Osteocyte (in vitro differentiated cells): ENCODE measurements at regions not wholly inside any gene's neighbourhood (a gene's known extent, or its start where the extent isn't known, plus 50 kb on each side); places are given as distances from the start of the nearest gene placed in this dataset.

Source experiments
- DNase-seq: peaks from one replicate; pipeline ENCODE4 v3.0.0; 2021; ENCODE audit warnings: mixed read lengths; ENCODE audit not compliant: unreplicated experiment; ENCODE audit errors: extremely low spot score
- H3K27ac Mint-ChIP-seq: one replicate; pipeline ENCODE4 v1.8.0; 2021; ENCODE audit warnings: mild to moderate bottlenecking, mixed read lengths; ENCODE audit not compliant: unreplicated experiment
- H3K27me3 Mint-ChIP-seq: one replicate; pipeline ENCODE4 v1.8.0; 2021; ENCODE audit warnings: mixed read lengths; ENCODE audit not compliant: unreplicated experiment
- H3K36me3 Mint-ChIP-seq: one replicate; pipeline ENCODE4 v1.8.0; 2021; ENCODE audit warnings: mixed read lengths; ENCODE audit not compliant: unreplicated experiment
- H3K4me1 Mint-ChIP-seq: one replicate; pipeline ENCODE4 v1.8.0; 2021; ENCODE audit warnings: mixed read lengths; ENCODE audit not compliant: unreplicated experiment
- H3K4me3 Mint-ChIP-seq: one replicate; pipeline ENCODE4 v1.8.0; 2021; ENCODE audit warnings: mild to moderate bottlenecking, moderate library complexity, mixed read lengths; ENCODE audit not compliant: unreplicated experiment
- H3K9me3 Mint-ChIP-seq: one replicate; pipeline ENCODE4 v1.8.0; 2021; ENCODE audit warnings: mixed read lengths; ENCODE audit not compliant: unreplicated experiment
- TF ChIP-seq, protein P1 (sequence below): fragments of 200-600 bp; sonication (generic); IDR thresholded peaks from 2 replicates; pipeline ENCODE4 v1.5.0; 2021; ENCODE audit warnings: antibody characterized with exemption, mild to moderate bottlenecking, moderate library complexity

- H3K27me3 Mint-ChIP-seq: no peaks in the 10 kb centered on the region
- DNase-seq: no peak
- TF ChIP-seq, protein P1, sequence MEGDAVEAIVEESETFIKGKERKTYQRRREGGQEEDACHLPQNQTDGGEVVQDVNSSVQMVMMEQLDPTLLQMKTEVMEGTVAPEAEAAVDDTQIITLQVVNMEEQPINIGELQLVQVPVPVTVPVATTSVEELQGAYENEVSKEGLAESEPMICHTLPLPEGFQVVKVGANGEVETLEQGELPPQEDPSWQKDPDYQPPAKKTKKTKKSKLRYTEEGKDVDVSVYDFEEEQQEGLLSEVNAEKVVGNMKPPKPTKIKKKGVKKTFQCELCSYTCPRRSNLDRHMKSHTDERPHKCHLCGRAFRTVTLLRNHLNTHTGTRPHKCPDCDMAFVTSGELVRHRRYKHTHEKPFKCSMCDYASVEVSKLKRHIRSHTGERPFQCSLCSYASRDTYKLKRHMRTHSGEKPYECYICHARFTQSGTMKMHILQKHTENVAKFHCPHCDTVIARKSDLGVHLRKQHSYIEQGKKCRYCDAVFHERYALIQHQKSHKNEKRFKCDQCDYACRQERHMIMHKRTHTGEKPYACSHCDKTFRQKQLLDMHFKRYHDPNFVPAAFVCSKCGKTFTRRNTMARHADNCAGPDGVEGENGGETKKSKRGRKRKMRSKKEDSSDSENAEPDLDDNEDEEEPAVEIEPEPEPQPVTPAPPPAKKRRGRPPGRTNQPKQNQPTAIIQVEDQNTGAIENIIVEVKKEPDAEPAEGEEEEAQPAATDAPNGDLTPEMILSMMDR: no peak
- H3K4me3 Mint-ChIP-seq: no peak overlapping the region
- H3K27ac Mint-ChIP-seq: no peak overlapping the region
- H3K9me3 Mint-ChIP-seq: peaks cover 19% of the 10 kb centered on the region
- H3K4me1 Mint-ChIP-seq: peaks cover 4% of the 10 kb centered on the region
- no peaks in the 10 kb centered on the region for H3K36me3 Mint-ChIP-seq
Measured at GRCh38 chr21:28277324-28277723, 715.4 kb downstream of the LTN1 start.

DNA sequence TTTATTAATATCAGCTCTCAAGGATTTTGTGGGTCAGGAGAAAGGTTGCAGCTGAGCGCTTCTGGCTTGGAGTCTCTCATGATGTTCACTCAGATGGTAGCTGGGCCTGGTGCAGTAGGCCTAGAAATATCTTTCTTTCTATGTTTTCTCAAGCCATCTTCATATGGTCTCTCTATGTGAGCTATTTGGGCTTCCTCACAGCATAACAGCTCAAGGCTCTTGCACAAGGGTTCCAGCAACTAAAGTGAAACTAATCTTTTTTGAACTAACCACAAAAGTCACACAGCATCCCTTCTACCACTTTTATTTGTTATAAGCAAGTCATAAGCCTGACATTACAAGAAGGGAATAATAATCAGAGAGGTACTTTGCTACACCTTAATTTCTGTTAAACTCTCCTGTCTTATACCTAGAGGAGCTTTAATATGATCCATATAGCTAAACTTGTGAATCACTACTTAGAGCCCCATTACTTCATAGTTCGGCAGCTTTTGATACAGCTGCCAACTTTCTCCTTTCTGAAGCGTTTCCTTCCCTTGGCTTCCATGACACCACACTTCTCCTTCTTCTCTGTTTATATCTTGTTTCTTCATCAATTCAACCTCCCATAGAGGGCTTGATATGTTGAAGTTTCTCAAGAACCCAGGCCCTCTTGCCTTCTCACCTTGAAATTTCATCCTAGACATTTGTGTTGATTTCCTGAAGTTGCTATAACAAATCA, 720.2 kb downstream of the LTN1 start:
- peaks cover 8% of the 10 kb centered on the region for H3K4me1 Mint-ChIP-seq
- H3K9me3 Mint-ChIP-seq: peaks cover 14% of the 10 kb centered on the region
- H3K36me3 Mint-ChIP-seq: no peaks in the 10 kb centered on the region
- DNase-seq: no peak
- TF ChIP-seq, protein P1: no peak
- H3K27ac Mint-ChIP-seq: no peak overlapping the region
- H3K27me3 Mint-ChIP-seq: no peaks in the 10 kb centered on the region
- no peak overlapping the region for H3K4me3 Mint-ChIP-seq

DNA sequence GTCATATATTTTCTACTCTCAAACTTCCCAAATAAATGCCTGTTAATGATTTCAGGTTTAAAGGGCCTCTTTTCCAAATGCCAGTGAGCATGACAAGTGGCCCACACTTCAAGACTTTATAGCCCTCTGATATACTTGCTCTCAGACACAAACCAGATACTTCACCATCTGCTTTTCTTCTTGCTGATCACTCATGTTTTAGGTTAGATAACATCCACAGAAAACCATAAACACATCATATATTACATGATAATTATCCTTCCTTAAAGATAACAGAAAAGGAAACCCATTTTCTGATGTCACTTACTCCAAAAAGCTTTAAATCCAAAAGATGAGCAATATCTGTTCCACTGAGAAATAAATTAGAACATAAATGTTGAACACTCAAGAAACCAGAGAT, 723.5 kb downstream of the LTN1 start:
- DNase-seq: no peak
- peaks cover 7% of the 10 kb centered on the region for H3K9me3 Mint-ChIP-seq
- H3K36me3 Mint-ChIP-seq: no peaks in the 10 kb centered on the region
- TF ChIP-seq, protein P1: no peak
- no peak overlapping the region for H3K4me3 Mint-ChIP-seq
- no peak overlapping the region for H3K27ac Mint-ChIP-seq
- no peaks in the 10 kb centered on the region for H3K27me3 Mint-ChIP-seq
- H3K4me1 Mint-ChIP-seq: peaks cover 8% of the 10 kb centered on the region

DNA sequence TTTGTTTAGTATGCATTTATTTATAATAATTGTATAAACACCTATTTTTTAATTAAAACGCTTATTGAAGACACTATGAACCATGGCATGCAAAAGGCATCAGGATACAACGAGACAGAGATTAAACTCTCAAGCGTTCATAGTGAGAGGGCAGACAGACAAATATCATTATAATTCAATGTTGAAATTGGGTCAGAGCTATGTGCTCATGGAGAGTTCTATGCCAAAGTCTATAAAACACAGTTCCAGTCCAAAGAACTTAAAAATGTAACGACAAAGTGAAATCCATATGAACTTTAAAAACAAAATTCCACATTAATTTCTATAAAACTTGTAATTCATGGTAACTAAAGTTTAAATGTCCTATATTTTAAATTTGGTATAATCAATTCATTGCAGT, 724.0 kb downstream of the LTN1 start:
- H3K4me1 Mint-ChIP-seq: peaks cover 8% of the 10 kb centered on the region
- no peaks in the 10 kb centered on the region for H3K27me3 Mint-ChIP-seq
- H3K27ac Mint-ChIP-seq: no peak overlapping the region
- DNase-seq: no peak
- H3K36me3 Mint-ChIP-seq: no peaks in the 10 kb centered on the region
- peaks cover 2% of the 10 kb centered on the region for H3K9me3 Mint-ChIP-seq
- no peak overlapping the region for H3K4me3 Mint-ChIP-seq
- TF ChIP-seq, protein P1: no peak

- no peak overlapping the region for H3K4me3 Mint-ChIP-seq
- no peaks in the 10 kb centered on the region for H3K9me3 Mint-ChIP-seq
- DNase-seq: no peak
- H3K27ac Mint-ChIP-seq: no peak overlapping the region
- TF ChIP-seq, protein P1: no peak
- peaks cover 5% of the 10 kb centered on the region for H3K4me1 Mint-ChIP-seq
- H3K27me3 Mint-ChIP-seq: no peaks in the 10 kb centered on the region
- H3K36me3 Mint-ChIP-seq: no peaks in the 10 kb centered on the region
Measured at GRCh38 chr21:28267449-28267848, 725.2 kb downstream of the LTN1 start.
